ENCODE measurements at regions not wholly inside any gene's neighbourhood (a gene's known extent, or its start where the extent isn't known, plus 50 kb on each side); places are given as distances from the start of the nearest gene placed in this dataset.

DNA sequence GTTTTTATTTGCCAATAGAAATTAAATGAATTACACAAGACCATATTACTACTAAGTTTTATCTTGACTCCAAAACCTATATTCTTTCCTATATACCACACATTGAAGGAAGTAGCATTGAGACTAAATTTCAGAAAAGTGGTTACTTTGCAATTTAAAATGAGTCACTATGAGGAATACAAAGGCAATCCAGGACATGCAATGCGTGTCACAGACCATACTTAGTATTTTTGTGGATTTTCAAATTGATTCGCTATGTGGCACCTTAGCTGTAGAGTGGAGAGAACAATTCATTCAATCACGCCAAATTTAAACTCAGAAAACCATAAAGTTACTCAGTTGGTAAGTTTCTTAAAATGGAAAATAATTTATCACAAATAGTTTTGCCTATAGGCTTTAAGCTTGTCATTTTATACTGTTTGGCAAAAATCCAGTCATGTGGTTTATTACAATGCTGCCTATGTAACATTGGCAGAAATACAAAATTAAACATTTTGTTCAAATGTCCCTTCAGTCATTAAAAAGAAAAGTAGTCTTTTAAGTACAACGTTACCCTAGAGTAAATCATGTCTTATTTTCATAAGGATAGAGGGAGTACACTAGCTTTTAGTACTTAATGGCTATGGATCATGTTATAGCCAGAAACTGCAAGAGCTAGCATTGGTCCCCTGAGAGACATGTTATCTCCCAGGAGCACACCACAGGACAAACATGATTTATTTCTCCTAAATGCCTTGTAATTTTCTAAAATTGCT lies 222.8 kb upstream of the CDH7 start:
- no peaks in the 10 kb centered on the region for H3K36me3 Mint-ChIP-seq (ENCODE audit: low read depth)
- no peak overlapping the region for H3K9ac ChIP-seq (ENCODE audit: extremely low read depth, low read length, poor library complexity, severe bottlenecking)
- H3K36me3 ChIP-seq (ENCODE audit: control insufficient read depth, insufficient read depth, low read length) = no peaks in the 10 kb centered on the region
- no peaks in the 10 kb centered on the region for H3K4me1 ChIP-seq (ENCODE audit: control insufficient read depth, insufficient read depth, low read length)
- no peaks in the 10 kb centered on the region for H3K9me3 Mint-ChIP-seq
- no peak overlapping the region for H3K27ac Mint-ChIP-seq
- WGBS, 2 experiments (ENCODE audit: insufficient coverage in 1 of 2, insufficient read length in 1 of 2) = 88 to 97% methylated on average over 1 to 4 of the region's 4 CpGs
- no peak overlapping the region for H3K4me3 Mint-ChIP-seq
- DNase-seq = no peak
- H3K27ac ChIP-seq (ENCODE audit: low read depth, low read length) = no peak overlapping the region
- no peak for TF ChIP-seq CTCF (conservative IDR thresholded peaks at IDR 0.05)
- no peaks in the 10 kb centered on the region for H3K27me3 Mint-ChIP-seq (ENCODE audit: insufficient read depth)
- no peaks in the 10 kb centered on the region for H3K27me3 ChIP-seq (ENCODE audit: control insufficient read depth, insufficient read depth, low read length, poor library complexity, severe bottlenecking)
- no peak overlapping the region for H3K4me3 ChIP-seq (ENCODE audit: low read length)
- H3K4me1 Mint-ChIP-seq = no peaks in the 10 kb centered on the region
- no peaks in the 10 kb centered on the region for H3K9me3 ChIP-seq (ENCODE audit: control insufficient read depth, low read length)

DNA sequence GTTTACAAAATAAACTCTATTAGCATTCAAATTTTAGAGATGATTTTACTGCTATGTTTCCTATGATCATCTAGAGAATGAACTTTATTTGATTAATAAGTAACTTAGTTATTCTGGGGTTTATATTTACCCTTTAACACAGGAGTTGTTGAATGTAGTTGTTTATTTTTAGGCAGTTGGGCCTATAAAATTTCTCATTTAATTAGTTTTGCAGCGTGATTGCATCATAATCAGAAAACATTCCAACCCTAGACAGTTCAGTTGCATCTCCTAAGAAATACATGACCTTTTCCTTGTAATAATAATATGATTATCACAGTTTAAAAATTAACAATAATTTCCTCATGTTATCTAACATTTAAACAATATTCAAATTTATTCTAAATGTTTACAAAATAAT lies 224.7 kb upstream of the CDH7 start:
- Mint-ChIP-seq H3K9me3 (no peaks in the 10 kb centered on the region), H3K36me3 (ENCODE audit: low read depth) (no peaks in the 10 kb centered on the region)
- no peak for TF ChIP-seq CTCF (conservative IDR thresholded peaks at IDR 0.05)

DNA sequence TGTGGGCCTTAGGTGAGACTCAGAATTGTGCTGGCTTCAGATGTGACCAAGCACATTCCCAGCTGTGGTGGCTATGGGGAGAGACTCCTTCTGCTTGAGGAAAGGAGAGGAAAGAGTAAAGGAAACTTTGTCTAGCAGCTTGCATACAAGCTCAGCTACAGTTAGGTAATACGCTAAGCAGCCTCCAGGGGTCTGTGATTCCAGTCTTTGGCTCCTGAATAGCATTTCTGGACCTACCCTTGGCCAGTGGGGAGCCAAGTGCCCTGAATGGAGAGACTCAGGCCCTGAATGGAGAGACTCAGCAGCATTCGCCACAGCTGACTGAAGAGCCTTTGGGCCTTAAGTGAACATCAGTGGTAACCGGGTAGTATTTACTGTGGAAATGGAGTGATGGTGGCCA lies 227.4 kb upstream of the CDH7 start:
- Mint-ChIP-seq H3K36me3 (ENCODE audit: low read depth) (no peaks in the 10 kb centered on the region), H3K9me3 (no peaks in the 10 kb centered on the region), H3K27ac (no peak overlapping the region), H3K27me3 (ENCODE audit: insufficient read depth) (no peaks in the 10 kb centered on the region), H3K4me1 (no peaks in the 10 kb centered on the region), H3K4me3 (no peak overlapping the region)
- Histone ChIP-seq H3K36me3 (ENCODE audit: control insufficient read depth, insufficient read depth, low read length) (no peaks in the 10 kb centered on the region), H3K4me1 (ENCODE audit: control insufficient read depth, insufficient read depth, low read length) (no peaks in the 10 kb centered on the region), H3K9me3 (ENCODE audit: control insufficient read depth, low read length) (no peaks in the 10 kb centered on the region), H3K4me3 (ENCODE audit: low read length) (no peak overlapping the region), H3K27me3 (ENCODE audit: control insufficient read depth, insufficient read depth, low read length, poor library complexity, severe bottlenecking) (no peaks in the 10 kb centered on the region), H3K27ac (ENCODE audit: low read depth, low read length) (no peak overlapping the region), H3K9ac (ENCODE audit: extremely low read depth, low read length, poor library complexity, severe bottlenecking) (no peak overlapping the region)
- DNase-seq = peak; percentile 81
- TF ChIP-seq CTCF (conservative IDR thresholded peaks at IDR 0.05) = peak; percentile 56
- WGBS, 2 experiments (ENCODE audit: insufficient coverage in 1 of 2, insufficient read length in 1 of 2) = 81 to 90% methylated on average over 2 to 3 of the region's 3 CpGs

More for the DNA sequence above, 224.7 kb upstream of the CDH7 start:
- Mint-ChIP-seq H3K4me3 (no peak overlapping the region), H3K4me1 (no peaks in the 10 kb centered on the region), H3K27me3 (ENCODE audit: insufficient read depth) (no peaks in the 10 kb centered on the region), H3K27ac (no peak overlapping the region)
- DNase-seq = no peak
- Histone ChIP-seq H3K9ac (ENCODE audit: extremely low read depth, low read length, poor library complexity, severe bottlenecking) (no peak overlapping the region), H3K27ac (ENCODE audit: low read depth, low read length) (no peak overlapping the region), H3K4me3 (ENCODE audit: low read length) (no peak overlapping the region), H3K36me3 (ENCODE audit: control insufficient read depth, insufficient read depth, low read length) (no peaks in the 10 kb centered on the region), H3K4me1 (ENCODE audit: control insufficient read depth, insufficient read depth, low read length) (no peaks in the 10 kb centered on the region), H3K9me3 (ENCODE audit: control insufficient read depth, low read length) (no peaks in the 10 kb centered on the region), H3K27me3 (ENCODE audit: control insufficient read depth, insufficient read depth, low read length, poor library complexity, severe bottlenecking) (no peaks in the 10 kb centered on the region)
- no CpG with 5 or more reads among the region's 1 CpG for WGBS, 2 experiments (ENCODE audit: insufficient coverage in 1 of 2, insufficient read length in 1 of 2)

All from endodermal cell (in vitro differentiated cells).